Parathyroid adenoma (tissue), 2 donors: ENCODE measurements at regions not wholly inside any gene's neighbourhood (a gene's known extent, or its start where the extent isn't known, plus 50 kb on each side); places are given as distances from the start of the nearest gene placed in this dataset.

Experiments used
- H2AFZ ChIP-seq: fragments of 300-600 bp; sonication (generic); one replicate; pipeline ENCODE4 v1.7.0; 2017; ENCODE audit warnings: antibody characterized with exemption, mild to moderate bottlenecking
- H3K27ac ChIP-seq: fragments of 300-600 bp; sonication (generic); one replicate; pipeline ENCODE4 v1.7.0; 2017
- H3K27me3 ChIP-seq: fragments of 300-600 bp; sonication (generic); one replicate; pipeline ENCODE4 v1.7.0; 2017; ENCODE audit warnings: low read length; ENCODE audit not compliant: control insufficient read depth, insufficient read depth
- H3K36me3 ChIP-seq: fragments of 300-600 bp; sonication (generic); one replicate; pipeline ENCODE4 v1.7.0; 2017; ENCODE audit warnings: low read length; ENCODE audit not compliant: control insufficient read depth, insufficient read depth
- H3K4me1 ChIP-seq: fragments of 300-600 bp; sonication (generic); one replicate; pipeline ENCODE4 v1.7.0; 2017; ENCODE audit warnings: control low read depth
- H3K4me2 ChIP-seq: fragments of 300-600 bp; sonication (generic); one replicate; pipeline ENCODE4 v1.7.0; 2017; ENCODE audit warnings: low read length
- H3K4me3 ChIP-seq: fragments of 300-600 bp; sonication (generic); one replicate; pipeline ENCODE4 v1.7.0; 2017; ENCODE audit warnings: low read depth, low read length
- H3K79me2 ChIP-seq: fragments of 300-600 bp; sonication (generic); one replicate; pipeline ENCODE4 v1.7.0; 2017; ENCODE audit warnings: control low read depth
- H3K9ac ChIP-seq: fragments of 300-600 bp; sonication (generic); one replicate; pipeline ENCODE4 v1.7.0; 2017; ENCODE audit warnings: mild to moderate bottlenecking
- H3K9me3 ChIP-seq: fragments of 300-600 bp; sonication (generic); one replicate; pipeline ENCODE4 v1.7.0; 2017; ENCODE audit warnings: low read length; ENCODE audit not compliant: control insufficient read depth
- TF ChIP-seq, protein P1 (sequence below): fragments of 300-600 bp; sonication (generic); IDR thresholded peaks from one replicate; pipeline ENCODE4 v1.7.0; 2017; ENCODE audit warnings: antibody characterized with exemption, mild to moderate bottlenecking
- donor health status: primary hyperparathyroidism.

DNA sequence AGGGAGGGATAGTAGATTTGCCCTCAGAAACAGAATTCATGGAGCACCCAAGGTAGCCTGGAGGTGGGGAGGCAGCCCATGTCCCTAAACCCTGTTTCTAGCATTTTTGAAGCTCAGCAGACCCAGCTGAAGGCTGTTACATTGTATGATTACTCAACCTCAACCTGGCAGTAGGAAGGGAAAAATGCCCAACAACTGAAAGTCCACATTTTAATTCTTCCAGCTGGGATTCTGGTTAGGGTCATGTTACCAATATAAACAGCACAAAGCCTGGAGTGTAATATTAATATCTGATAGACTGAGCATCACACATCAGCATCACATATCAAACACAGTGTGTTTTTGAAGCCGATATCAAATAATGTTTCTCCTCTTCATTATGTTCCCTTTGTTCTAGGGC, 437.0 kb downstream of the HRH4 start:
- no peaks in the 10 kb centered on the region for H3K27me3 ChIP-seq
- no peaks in the 10 kb centered on the region for H3K79me2 ChIP-seq
- H3K4me3 ChIP-seq = no peak overlapping the region
- no peaks in the 10 kb centered on the region for H3K36me3 ChIP-seq
- H3K9ac ChIP-seq = no peak overlapping the region
- H3K4me1 ChIP-seq = no peaks in the 10 kb centered on the region
- no peak overlapping the region for H3K4me2 ChIP-seq
- no peak overlapping the region for H3K27ac ChIP-seq
- TF ChIP-seq, protein P1, sequence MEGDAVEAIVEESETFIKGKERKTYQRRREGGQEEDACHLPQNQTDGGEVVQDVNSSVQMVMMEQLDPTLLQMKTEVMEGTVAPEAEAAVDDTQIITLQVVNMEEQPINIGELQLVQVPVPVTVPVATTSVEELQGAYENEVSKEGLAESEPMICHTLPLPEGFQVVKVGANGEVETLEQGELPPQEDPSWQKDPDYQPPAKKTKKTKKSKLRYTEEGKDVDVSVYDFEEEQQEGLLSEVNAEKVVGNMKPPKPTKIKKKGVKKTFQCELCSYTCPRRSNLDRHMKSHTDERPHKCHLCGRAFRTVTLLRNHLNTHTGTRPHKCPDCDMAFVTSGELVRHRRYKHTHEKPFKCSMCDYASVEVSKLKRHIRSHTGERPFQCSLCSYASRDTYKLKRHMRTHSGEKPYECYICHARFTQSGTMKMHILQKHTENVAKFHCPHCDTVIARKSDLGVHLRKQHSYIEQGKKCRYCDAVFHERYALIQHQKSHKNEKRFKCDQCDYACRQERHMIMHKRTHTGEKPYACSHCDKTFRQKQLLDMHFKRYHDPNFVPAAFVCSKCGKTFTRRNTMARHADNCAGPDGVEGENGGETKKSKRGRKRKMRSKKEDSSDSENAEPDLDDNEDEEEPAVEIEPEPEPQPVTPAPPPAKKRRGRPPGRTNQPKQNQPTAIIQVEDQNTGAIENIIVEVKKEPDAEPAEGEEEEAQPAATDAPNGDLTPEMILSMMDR = no peak
- H2AFZ ChIP-seq = no peak overlapping the region
- no peaks in the 10 kb centered on the region for H3K9me3 ChIP-seq

DNA sequence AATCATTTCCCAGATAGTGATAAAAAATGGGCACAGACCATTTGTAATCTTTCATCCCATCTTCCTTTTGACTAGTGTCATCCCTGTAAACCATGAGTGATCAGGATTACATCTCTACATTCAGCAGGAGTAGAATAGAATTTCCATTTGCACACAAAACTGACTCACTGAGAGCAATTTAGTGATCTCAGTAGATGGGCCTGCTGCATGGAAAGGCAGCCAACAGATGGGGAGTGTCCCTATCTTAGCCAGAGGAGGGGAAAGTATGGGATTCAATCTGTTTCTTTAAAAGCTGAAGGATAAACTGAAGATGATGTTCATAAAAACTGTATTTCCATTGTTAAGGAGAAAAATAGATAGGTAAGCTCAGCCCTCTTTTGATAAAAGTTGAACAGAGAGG, 441.7 kb downstream of the ZNF521 start:
- no peak overlapping the region for H3K4me2 ChIP-seq
- no peaks in the 10 kb centered on the region for H3K4me1 ChIP-seq
- TF ChIP-seq, protein P1 = no peak
- H3K9ac ChIP-seq = no peak overlapping the region
- H2AFZ ChIP-seq = no peak overlapping the region
- H3K27ac ChIP-seq = no peak overlapping the region
- no peak overlapping the region for H3K4me3 ChIP-seq
- no peaks in the 10 kb centered on the region for H3K9me3 ChIP-seq
- no peaks in the 10 kb centered on the region for H3K79me2 ChIP-seq
- no peaks in the 10 kb centered on the region for H3K36me3 ChIP-seq
- no peaks in the 10 kb centered on the region for H3K27me3 ChIP-seq

DNA sequence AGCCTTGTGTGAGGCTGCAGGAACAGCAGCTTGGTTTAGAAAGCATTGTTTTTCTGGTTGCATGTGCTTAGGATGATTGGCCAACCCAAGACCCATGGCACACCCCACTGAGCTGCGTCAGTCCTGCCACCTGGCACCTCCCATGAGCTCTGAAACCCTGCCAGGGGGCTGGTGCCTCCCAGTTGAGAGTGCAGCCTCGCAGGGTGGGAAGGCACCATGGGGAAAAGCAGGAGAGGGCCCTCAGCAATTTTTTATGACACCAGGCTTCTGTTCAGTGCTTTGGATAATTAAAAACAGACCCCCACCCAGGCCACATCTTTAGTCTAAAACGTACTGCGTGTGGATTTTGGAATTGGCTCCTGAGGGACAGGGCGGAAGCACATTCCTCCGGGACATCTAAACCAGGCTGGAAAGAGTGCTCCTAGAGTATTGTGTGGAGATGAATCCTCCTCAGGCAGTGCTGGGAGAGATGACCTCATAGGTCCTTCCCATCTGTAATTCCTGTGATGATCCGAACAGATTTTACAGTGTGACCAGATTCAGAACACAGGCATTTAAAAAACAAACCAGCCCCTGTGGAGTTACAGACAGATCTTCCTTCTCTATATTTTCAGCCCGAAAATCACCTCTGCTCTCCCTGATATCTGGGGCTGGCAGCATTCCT, 438.3 kb downstream of the ZNF521 start:
- no peak overlapping the region for H3K27ac ChIP-seq

DNA sequence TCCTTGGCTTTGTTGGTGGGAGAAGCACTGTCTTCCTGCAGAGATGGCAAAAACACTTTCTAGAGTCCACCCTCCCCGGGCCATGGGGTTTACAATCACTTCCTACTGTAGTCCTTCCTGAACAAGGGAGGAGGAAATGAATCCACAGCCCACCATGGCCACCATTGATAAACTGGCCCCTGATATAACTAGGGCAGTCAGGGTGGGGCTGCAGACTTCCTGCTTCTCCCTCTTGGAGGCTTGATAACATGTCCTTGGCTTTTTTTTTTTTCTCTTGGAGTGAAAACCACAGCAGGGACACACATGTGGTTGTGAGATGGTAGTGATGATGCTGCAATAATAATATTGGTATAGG, 437.8 kb downstream of the ZNF521 start:
- Histone ChIP-seq H3K27ac (no peak overlapping the region), H3K36me3 (no peaks in the 10 kb centered on the region), H3K9ac (no peak overlapping the region), H2AFZ (no peak overlapping the region), H3K9me3 (no peaks in the 10 kb centered on the region), H3K4me1 (no peaks in the 10 kb centered on the region), H3K79me2 (no peaks in the 10 kb centered on the region), H3K4me2 (no peak overlapping the region), H3K27me3 (no peaks in the 10 kb centered on the region), H3K4me3 (no peak overlapping the region)
- TF ChIP-seq, protein P1 = no peak

More for the DNA sequence above, 438.3 kb downstream of the ZNF521 start:
- H3K36me3 ChIP-seq = no peaks in the 10 kb centered on the region
- H3K9ac ChIP-seq = no peak overlapping the region
- no peaks in the 10 kb centered on the region for H3K4me1 ChIP-seq
- no peak overlapping the region for H3K4me2 ChIP-seq
- TF ChIP-seq, protein P1 = no peak
- no peaks in the 10 kb centered on the region for H3K27me3 ChIP-seq
- H2AFZ ChIP-seq = no peak overlapping the region
- no peak overlapping the region for H3K4me3 ChIP-seq
- no peaks in the 10 kb centered on the region for H3K79me2 ChIP-seq
- no peaks in the 10 kb centered on the region for H3K9me3 ChIP-seq

DNA sequence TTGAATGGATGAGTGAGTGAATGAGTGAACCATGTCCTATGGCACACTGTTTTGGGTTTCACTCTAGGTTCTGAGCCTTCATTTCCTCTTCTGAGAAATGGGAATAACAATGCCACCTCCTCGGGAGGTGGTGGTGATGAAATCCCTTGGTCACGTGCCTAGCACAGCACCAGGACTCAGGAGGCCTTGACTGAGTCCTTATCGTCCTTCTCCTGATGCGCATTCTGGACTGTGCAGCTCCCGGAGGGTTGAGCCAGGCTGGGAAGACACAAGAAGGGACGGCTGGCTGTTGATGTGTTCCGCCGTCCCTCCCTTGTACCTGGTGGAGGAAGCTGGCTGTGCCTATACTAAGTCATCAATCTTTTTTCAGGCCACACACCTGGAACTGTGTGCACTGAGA, 437.3 kb downstream of the ZNF521 start:
- no peak overlapping the region for H3K9ac ChIP-seq
- H3K36me3 ChIP-seq = no peaks in the 10 kb centered on the region
- no peaks in the 10 kb centered on the region for H3K4me1 ChIP-seq
- no peaks in the 10 kb centered on the region for H3K79me2 ChIP-seq
- no peak overlapping the region for H2AFZ ChIP-seq
- H3K4me3 ChIP-seq = no peak overlapping the region
- no peak overlapping the region for H3K27ac ChIP-seq
- no peaks in the 10 kb centered on the region for H3K9me3 ChIP-seq
- TF ChIP-seq, protein P1 = no peak
- H3K4me2 ChIP-seq = no peak overlapping the region
- no peaks in the 10 kb centered on the region for H3K27me3 ChIP-seq
